ENCODE measurements at regions not wholly inside any gene's neighbourhood (a gene's known extent, or its start where the extent isn't known, plus 50 kb on each side); places are given as distances from the start of the nearest gene placed in this dataset.

DNA sequence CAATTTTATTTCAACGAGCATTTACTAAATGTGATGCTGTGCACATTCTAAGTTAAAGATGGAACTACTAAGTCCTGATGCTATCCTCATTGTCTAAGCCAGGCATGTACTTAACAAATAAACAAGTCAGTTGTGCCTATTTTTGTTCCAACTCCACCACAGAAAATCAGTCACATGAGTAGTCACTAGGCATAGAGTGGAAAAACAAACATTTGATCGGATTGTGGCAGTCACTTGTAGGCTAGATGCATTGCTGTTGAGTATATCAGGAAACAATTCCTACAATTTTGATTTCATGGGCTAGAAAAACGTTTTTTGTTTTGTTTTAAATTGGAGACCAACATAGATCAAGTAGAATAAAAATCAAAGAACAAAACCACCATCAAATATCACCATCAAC, 177.6 kb upstream of the SLC25A13 start:
- intact Hi-C loops (cut with DNase I), result no loop called here
- WGBS, result 76% methylated on average over 3 of the region's 3 CpGs
- no peak for DNase-seq (ENCODE audit: low spot score)
- TF ChIP-seq, protein P1, sequence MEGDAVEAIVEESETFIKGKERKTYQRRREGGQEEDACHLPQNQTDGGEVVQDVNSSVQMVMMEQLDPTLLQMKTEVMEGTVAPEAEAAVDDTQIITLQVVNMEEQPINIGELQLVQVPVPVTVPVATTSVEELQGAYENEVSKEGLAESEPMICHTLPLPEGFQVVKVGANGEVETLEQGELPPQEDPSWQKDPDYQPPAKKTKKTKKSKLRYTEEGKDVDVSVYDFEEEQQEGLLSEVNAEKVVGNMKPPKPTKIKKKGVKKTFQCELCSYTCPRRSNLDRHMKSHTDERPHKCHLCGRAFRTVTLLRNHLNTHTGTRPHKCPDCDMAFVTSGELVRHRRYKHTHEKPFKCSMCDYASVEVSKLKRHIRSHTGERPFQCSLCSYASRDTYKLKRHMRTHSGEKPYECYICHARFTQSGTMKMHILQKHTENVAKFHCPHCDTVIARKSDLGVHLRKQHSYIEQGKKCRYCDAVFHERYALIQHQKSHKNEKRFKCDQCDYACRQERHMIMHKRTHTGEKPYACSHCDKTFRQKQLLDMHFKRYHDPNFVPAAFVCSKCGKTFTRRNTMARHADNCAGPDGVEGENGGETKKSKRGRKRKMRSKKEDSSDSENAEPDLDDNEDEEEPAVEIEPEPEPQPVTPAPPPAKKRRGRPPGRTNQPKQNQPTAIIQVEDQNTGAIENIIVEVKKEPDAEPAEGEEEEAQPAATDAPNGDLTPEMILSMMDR (IDR thresholded peaks at IDR 0.05), result no peak
- no peak for TF ChIP-seq POLR2A (IDR thresholded peaks at IDR 0.05)
- TF ChIP-seq POLR2AphosphoS5 (IDR thresholded peaks at IDR 0.05), result no peak
- Histone ChIP-seq H3K27ac (no peak overlapping the region), H3K4me3 (no peak overlapping the region), H3K9me3 (no peaks in the 10 kb centered on the region), H3K4me1 (replicated peaks) (no peaks in the 10 kb centered on the region), H3K36me3 (no peaks in the 10 kb centered on the region), H3K27me3 (replicated peaks; ENCODE audit: insufficient read depth) (no peaks in the 10 kb centered on the region)

DNA sequence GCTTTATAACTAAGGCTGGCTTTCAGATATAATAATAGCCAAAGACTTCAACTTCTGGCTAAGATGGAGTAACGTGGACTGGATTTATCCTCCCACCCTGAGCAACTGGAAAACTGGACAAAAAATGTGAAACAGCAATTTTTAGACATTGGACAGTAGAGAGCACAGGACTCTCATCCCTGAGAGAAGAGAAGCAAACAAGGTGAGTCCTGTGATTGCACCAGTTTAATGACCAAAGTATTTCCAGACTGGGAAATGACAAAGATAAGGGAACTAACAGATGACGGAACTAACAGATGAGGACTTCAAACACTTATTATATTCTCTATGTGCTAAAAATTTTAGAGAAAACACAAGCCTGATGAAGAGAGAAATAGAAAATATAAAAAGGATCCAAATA, 175.7 kb upstream of the SLC25A13 start:
- Histone ChIP-seq H3K4me3 (no peak overlapping the region), H3K4me1 (replicated peaks) (no peaks in the 10 kb centered on the region), H3K27me3 (replicated peaks; ENCODE audit: insufficient read depth) (no peaks in the 10 kb centered on the region), H3K27ac (no peak overlapping the region), H3K9me3 (no peaks in the 10 kb centered on the region), H3K36me3 (no peaks in the 10 kb centered on the region)
- WGBS, result 53% methylated on average over 2 of the region's 2 CpGs
- intact Hi-C loops (cut with DNase I), result no loop called here
- no peak for DNase-seq (ENCODE audit: low spot score)
- TF ChIP-seq POLR2A (IDR thresholded peaks at IDR 0.05) (no peak), POLR2AphosphoS5 (IDR thresholded peaks at IDR 0.05) (no peak)
- TF ChIP-seq, protein P1 (IDR thresholded peaks at IDR 0.05), result no peak

DNA sequence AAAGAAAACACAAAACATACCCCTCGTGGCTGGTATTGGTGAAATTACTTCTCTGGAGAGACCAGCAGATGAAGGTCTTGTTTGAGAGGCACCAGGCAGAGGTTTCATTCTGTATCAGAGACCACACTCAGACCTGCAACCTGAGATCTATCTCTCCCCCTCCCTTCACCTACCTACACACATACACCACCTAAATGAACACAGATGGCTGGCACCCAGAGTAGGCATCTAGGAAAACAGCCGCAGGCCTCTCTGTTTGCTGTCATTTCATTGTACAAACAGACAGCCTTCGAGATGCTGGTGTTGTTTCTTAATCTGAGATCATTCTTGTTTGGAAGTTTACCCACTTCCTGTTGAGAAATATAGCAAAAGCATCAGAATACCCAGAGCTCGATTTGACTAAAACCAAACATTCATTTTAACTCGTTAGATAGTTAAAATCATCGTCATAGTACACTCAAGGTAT, 173.9 kb upstream of the SLC25A13 start:
- Histone ChIP-seq H3K9me3 (no peaks in the 10 kb centered on the region), H3K4me1 (replicated peaks) (no peaks in the 10 kb centered on the region), H3K27ac (no peak overlapping the region), H3K4me3 (no peak overlapping the region), H3K27me3 (replicated peaks; ENCODE audit: insufficient read depth) (no peaks in the 10 kb centered on the region), H3K36me3 (no peaks in the 10 kb centered on the region)
- no peak for DNase-seq (ENCODE audit: low spot score)
- intact Hi-C loops (cut with DNase I), result no loop called here
- TF ChIP-seq, protein P1 (IDR thresholded peaks at IDR 0.05), result no peak
- TF ChIP-seq POLR2A (IDR thresholded peaks at IDR 0.05) (no peak), POLR2AphosphoS5 (IDR thresholded peaks at IDR 0.05) (no peak)
- WGBS, result 47% methylated on average over 6 of the region's 6 CpGs

DNA sequence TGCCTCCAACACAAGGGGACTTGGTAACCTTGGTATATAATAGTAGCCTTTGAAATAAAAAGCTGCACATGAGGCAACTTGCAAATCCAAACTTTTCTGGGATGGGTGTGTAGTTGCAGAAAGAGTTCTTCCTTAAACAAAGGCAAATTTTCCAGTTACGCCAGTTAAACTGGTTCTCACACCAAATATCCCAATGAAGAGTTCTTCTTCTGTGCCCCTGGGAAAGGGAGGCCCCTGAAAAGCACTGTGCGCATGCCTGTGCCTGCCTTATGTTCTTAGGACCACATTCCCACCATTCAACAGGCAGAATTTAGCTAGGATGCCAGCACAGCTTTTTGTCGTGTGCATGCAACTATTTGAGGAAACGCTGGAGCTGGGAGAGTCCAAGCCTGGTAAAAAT, 164.8 kb upstream of the SLC25A13 start:
- no peaks in the 10 kb centered on the region for H3K36me3 ChIP-seq
- H3K4me3 ChIP-seq, result no peak overlapping the region
- H3K9me3 ChIP-seq, result no peaks in the 10 kb centered on the region
- intact Hi-C loops (cut with DNase I), result no loop called here
- H3K4me1 ChIP-seq (replicated peaks), result no peaks in the 10 kb centered on the region
- peak; percentile 5 for DNase-seq (ENCODE audit: low spot score)
- no peaks in the 10 kb centered on the region for H3K27me3 ChIP-seq (replicated peaks; ENCODE audit: insufficient read depth)
- WGBS, result 49% methylated on average over 4 of the region's 4 CpGs
- TF ChIP-seq, protein P1 (IDR thresholded peaks at IDR 0.05), result no peak
- H3K27ac ChIP-seq, result no peak overlapping the region

DNA sequence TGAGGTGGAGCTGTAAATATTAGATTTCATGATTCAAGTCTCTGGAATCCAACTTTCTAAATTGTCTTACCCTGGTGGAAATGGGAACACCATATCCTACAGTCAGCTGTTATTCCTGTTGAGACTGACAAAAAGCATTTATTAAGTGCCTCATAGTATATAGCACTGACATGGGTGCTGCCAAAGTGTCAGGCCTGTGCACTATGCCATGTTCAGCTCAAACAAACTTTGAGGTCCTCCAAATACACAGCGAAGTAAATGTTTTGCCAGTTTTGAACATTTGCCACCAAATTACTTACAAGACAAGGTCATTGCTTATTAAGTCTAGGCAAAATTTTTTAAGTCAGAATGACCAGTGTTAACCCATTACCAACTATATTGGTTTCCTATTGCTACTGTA, 162.9 kb upstream of the SLC25A13 start:
- 83% methylated on average over 1 of the region's 1 CpG for WGBS

More for the DNA sequence above, 162.9 kb upstream of the SLC25A13 start:
- Histone ChIP-seq H3K4me3 (no peak overlapping the region), H3K36me3 (no peaks in the 10 kb centered on the region), H3K9me3 (no peaks in the 10 kb centered on the region), H3K4me1 (replicated peaks) (no peaks in the 10 kb centered on the region), H3K27me3 (replicated peaks; ENCODE audit: insufficient read depth) (no peaks in the 10 kb centered on the region), H3K27ac (no peak overlapping the region)
- intact Hi-C loops (cut with DNase I), result no loop called here
- no peak for DNase-seq (ENCODE audit: low spot score)
- TF ChIP-seq POLR2A (IDR thresholded peaks at IDR 0.05) (no peak), POLR2AphosphoS5 (IDR thresholded peaks at IDR 0.05) (no peak)
- TF ChIP-seq, protein P1 (IDR thresholded peaks at IDR 0.05), result no peak
